HuH-7.5 (cell line): ENCODE measurements at regions not wholly inside any gene's neighbourhood (a gene's known extent, or its start where the extent isn't known, plus 50 kb on each side); places are given as distances from the start of the nearest gene placed in this dataset.
"Not testable (repeated sequence)": the region's sequence is repeated elsewhere in the genome, so short reads cannot be mapped to it uniquely, and the experiment has no call there.

ENCODE experiments used
- DNase-seq: peaks from one replicate; pipeline ENCODE4 v3.0.0; 2011; ENCODE audit warnings: low spot score

GRCh38 chr15:98524838-98525660 is 123.3 kb upstream of the IGF1R start:
- DNase-seq: no peak

GRCh38 chr15:98525661-98526001 is 122.7 kb upstream of the IGF1R start:
- no peak for DNase-seq

GRCh38 chr15:98526094-98526493 is 122.2 kb upstream of the IGF1R start:
- DNase-seq: no peak

GRCh38 chr15:98528046-98528725 is 120.2 kb upstream of the IGF1R start:
- no peak for DNase-seq

GRCh38 chr15:98529205-98530145 is 118.9 kb upstream of the IGF1R start:
- DNase-seq: no peak

GRCh38 chr15:98530570-98530969 is 117.8 kb upstream of the IGF1R start:
- no peak for DNase-seq

GRCh38 chr15:98532063-98532462 is 116.3 kb upstream of the IGF1R start:
- no peak for DNase-seq

GRCh38 chr15:98536976-98537375 is 111.4 kb upstream of the IGF1R start:
- DNase-seq: no peak

GRCh38 chr15:98537516-98538060 is 110.8 kb upstream of the IGF1R start:
- DNase-seq: no peak

- DNase-seq: no peak
Observed at GRCh38 chr15:98541519-98541918, 106.8 kb upstream of the IGF1R start.

- DNase-seq: no peak
Observed at GRCh38 chr15:98543237-98543636, 105.1 kb upstream of the IGF1R start.

GRCh38 chr15:98546329-98546728 is 102.0 kb upstream of the IGF1R start:
- DNase-seq: no peak

- DNase-seq: no peak
Observed at GRCh38 chr15:98547275-98547674, 101.1 kb upstream of the IGF1R start.

GRCh38 chr15:98547741-98548138 is 100.6 kb upstream of the IGF1R start:
- no peak for DNase-seq

GRCh38 chr15:98548139-98548971 is 100.0 kb upstream of the IGF1R start:
- DNase-seq: no peak

- DNase-seq: no peak
Observed at GRCh38 chr15:98549003-98549402, 99.3 kb upstream of the IGF1R start.

GRCh38 chr15:98549741-98550140 is 98.6 kb upstream of the IGF1R start:
- no peak for DNase-seq

GRCh38 chr15:98550363-98550762 is 98.0 kb upstream of the IGF1R start:
- DNase-seq: not testable (repeated sequence)

- no peak for DNase-seq
Observed at GRCh38 chr15:98551936-98552562, 96.3 kb upstream of the IGF1R start.

GRCh38 chr15:98554272-98555172 is 93.8 kb upstream of the IGF1R start:
- DNase-seq: no peak
